T-helper 9 cell (primary cell): ENCODE measurements at regions not wholly inside any gene's neighbourhood (a gene's known extent, or its start where the extent isn't known, plus 50 kb on each side); places are given as distances from the start of the nearest gene placed in this dataset.
"Not testable (repeated sequence)": the region's sequence is repeated elsewhere in the genome, so short reads cannot be mapped to it uniquely, and the experiment has no call there.

Experiments used
- DNase-seq: peaks from one replicate; pipeline ENCODE4 v3.0.0-alpha.2; 2020

DNA sequence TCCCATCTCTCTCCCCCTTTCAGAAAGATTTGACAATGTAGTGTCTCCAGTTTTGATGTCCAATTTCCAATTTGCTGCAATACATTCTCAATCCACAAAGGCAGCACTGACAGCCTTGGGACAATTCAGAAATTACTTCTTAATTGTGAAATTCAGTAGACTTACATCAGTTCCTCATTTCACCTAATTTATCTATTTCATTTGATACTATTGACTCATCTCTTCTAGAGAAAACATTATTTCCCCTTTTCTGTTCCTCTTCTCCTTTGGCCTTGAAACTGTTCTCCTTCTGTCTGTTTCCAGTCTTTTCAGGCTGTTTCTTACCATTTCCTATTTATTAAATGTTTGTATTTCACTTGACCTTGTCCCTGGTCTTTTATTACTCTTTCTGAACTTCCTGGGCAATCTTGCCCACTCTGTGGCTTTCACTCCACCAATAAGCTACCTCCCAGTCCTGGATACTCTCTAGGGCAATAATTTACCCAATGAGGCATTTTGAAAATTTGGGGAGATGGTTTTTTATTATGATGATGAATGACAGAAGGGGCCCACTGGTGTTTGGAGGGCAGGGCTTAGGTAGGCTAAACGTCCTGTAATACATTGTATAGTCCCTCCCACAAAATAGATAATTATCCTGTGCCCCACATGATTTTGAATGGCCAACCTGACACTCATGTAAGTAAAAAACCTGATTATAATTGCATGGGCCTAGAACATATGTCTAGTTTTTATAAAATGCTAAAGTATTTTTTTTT lies 498.0 kb upstream of the BOD1L1 start:
- DNase-seq: no peak

DNA sequence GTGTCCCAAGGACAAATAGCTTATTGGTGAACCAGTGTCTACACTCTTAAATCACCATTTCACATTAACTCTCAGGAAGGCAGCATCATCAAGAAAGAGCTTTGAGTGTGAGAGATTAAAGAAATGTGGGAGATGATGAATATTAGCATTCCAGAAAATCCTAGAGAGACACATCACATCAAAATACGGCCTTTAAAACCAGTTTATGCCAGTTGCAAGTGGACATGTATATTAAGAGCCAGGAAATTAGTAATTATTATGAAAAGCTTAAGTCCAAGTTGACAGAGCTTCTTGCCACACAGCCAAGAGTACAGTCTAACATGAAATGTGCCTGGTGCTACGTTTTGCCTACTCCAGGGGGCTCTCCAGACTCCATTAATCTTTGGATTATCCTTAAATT lies 503.0 kb upstream of the BOD1L1 start:
- no peak for DNase-seq

DNA sequence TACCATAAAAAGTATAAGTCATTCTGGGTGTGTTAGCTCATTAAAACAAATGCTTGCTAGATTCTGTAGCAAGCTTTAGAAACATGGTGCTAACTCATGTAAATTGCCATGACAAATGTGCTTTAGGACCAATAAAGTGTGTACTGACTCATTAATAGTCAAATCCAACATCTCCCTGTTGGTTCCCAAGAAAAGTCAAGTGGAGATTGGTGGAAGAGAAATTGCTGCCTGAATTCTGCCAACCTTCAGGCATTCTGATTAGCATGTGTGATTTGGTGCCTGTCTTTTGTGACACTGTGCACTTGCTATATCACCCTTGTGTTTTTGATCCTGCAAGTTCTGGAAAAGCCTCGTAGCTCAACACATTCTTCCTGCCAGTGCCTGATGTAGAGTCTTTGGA lies 503.8 kb upstream of the BOD1L1 start:
- DNase-seq: no peak

DNA sequence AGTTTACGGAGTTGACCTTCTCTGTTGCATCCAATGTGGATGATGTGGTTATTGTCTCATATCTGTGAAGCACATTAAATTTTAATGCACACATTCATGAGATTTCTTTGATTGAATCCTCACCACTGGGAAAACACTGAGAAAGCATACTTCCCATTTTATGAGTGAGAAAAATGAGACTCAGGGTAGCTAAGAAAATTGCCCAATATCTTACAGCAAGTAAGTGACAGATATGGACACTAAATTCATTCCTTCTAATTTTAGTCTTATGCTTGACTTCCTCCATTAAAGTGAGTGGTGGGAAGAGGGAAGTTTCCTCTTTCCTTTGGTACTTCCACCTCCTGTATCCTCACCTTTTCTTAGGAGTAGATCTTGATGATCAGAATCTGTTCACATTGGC lies 504.8 kb upstream of the BOD1L1 start:
- DNase-seq: no peak

DNA sequence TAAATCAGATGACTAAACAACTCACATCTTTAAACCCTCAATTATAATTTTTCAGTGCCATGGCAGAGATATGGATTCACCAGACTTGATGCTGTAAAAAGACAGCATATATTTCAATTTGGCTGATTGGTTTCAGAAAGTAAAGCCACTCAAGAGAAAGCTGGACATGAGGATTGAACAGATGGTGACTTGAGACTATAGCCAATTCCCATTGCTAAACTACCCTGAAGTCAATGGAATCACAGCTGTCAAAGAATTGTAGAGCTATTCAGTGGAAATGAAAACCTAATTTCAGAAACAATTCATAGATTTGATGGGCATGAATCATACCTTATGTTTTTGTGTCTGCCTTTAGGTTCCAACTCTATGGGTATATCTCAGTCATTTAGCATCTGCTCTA lies 510.6 kb upstream of the BOD1L1 start:
- no peak for DNase-seq

DNA sequence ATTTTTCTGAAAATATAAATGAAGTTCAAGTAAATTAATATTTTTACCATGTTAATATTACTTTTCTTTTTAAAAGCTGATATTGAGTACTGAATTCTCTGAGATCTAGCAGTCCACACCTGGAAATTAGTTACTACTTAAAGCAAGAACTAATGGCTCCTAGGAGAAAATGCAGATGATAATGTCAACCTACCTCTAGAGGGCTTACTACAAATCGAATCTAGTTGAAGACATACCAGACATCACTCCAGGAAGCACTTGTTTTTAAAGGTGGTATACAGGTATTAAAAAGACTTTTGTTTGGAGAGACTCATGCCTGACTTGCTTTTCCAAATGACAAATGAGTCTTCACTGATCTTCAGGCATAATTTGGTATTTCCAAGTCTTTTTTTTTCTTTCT lies 516.4 kb upstream of the BOD1L1 start:
- DNase-seq: no peak

DNA sequence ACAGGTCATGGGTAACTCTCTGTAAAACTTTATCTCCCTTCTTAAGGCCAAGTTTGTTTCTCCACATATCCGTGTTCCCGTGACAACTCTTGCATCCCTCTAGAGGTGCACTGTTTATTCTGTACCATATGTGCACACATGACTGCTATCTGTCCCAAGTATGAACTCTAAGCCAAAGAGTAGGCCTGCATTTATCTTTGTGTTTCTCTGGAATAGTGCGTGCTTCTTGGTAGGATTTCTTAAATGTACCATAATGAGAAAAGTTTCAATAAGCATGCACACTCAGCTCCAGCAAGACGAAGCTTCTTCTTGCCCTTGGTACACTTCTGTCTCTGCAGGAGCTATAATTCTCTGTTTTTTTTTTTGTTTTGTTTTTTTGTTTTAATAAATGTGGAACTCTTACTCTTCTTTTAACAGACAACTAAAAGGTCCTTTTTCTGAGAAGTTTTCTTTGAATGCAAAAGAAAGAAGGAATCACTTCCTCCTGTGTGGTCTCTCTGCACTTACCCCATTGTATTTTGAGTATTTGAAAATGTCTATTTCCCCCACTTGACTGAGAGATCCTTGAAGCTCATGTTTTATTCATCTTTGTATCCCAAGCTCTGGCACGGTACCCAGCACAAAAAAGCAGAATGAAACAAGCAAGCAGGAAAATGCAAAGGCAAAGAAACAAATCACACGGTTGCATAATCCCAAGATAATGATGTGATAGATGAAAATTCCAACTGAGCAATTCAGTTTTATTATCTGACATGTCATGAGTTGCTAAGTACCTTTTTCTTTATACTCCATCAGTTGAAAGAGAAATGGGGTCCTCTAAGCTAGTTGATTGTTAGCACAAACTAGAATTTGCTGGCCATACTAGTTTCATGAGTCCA lies 521.9 kb upstream of the BOD1L1 start:
- DNase-seq: no peak

DNA sequence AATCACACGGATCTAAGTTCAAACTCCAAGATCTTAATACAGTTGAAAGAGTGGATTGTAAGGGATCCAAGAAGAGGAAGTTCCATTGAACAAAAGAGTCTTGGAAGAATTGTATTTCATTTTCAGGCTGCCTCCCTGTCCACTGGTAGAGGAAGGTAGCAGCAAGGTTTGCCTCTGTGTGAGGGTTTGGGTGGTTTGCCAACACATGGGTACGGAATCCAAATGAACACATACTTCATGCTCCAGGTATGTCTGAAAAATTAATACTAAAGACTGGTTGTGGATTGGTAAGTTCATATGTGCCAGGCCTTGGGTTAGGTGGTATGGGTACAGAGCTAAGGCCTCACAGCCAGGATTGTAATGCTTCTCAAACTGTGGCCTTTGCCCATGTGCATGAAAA lies 523.6 kb upstream of the BOD1L1 start:
- DNase-seq: no peak

DNA sequence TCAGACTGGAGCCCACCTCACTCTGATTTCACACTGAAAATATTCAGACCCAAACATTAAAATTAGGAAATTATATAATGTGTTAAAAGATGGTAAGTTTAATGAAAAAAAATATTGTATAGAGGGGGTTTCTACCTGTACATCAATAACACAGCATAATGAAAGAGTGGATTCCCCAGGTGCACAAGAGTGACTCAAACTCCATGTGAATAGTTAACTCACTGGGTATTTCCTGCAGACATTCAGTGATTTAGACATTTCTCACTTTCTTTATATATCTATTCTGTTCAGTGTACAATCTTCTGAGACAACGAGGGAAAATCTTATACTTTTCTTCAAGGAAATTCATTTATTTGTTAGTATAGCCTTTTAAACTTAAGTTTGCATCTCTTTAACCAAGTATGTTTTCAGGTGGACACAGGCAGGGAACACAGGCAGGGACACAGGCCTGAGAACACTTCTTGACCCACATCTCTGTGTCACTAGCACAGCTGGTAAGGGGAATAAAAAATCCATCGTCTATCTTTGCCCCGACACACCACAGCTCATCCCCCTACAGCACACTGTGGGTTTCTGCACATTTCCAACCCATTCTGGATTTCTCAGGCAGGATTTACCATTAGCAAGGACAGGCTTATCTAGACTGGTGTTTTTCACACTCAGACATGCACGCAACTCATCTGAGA lies 525.5 kb upstream of the BOD1L1 start:
- no peak for DNase-seq

DNA sequence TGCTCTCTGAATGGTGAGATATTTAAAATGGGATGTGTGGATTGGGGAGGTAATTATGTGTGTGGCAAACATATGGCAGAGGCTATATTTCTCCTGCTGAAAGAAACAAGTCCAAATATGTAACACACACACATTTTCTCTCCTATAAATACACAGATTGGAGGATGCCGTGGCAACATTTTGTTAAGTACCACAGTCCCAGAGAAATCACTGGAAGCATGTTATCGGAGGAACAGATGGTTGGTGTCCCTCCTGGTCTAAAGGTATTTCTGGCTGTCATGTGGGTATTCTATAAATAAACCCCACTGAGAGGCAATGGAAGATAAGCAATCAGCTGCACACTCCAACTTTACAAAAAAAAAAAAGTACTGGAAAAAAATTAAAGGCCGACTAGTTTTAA lies 528.3 kb upstream of the BOD1L1 start:
- DNase-seq: no peak

DNA sequence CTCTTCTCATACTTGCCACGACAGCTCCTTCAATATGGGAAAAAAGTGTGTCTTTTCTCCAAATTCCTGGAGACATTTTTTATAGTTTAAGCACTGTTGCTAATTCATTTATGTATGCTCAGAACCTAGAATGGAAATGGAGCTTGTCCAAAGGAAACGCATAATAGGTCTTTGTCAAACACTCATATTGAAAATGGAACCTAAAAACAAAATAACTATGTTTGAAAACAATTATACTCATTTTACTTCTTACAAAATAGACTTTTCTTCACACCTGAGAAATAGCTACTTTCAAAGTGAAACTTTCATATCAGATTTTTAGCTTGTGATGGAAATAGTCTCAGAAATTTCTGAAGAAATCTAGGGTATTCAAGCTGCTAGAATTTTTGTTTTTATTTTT lies 529.7 kb upstream of the BOD1L1 start:
- no peak for DNase-seq

DNA sequence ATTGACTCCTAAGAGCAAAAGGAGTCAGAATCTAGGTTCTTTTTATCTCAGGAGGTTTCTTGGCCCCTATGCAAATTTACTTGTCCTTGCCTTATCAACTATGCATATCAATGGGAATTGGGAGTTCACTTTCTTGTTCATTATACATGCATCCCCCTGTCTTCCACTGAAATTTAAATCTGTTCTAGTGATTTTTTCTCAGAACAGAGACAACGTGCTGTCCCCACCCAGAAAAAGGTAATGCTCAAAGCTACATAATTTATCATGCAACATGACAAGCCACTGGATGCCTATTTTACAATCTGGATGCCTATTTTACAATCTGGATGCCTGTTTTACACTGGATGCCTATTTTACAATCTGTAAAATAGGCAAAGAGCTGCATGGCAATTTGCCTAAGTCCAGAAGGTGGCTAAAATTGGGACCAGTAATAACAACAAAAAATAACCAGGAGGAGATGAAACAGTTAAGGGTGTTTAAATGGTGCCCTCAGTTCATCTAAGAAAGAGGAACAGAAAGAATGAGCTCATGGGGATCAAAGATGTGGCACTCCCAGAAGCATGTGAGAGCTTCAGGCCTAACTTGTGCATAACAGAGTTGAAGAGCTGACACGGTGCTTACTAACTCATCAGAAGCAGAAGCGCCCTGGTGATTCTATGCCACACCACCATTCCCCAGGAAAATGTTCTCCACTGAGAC lies 537.8 kb upstream of the BOD1L1 start:
- DNase-seq: no peak

DNA sequence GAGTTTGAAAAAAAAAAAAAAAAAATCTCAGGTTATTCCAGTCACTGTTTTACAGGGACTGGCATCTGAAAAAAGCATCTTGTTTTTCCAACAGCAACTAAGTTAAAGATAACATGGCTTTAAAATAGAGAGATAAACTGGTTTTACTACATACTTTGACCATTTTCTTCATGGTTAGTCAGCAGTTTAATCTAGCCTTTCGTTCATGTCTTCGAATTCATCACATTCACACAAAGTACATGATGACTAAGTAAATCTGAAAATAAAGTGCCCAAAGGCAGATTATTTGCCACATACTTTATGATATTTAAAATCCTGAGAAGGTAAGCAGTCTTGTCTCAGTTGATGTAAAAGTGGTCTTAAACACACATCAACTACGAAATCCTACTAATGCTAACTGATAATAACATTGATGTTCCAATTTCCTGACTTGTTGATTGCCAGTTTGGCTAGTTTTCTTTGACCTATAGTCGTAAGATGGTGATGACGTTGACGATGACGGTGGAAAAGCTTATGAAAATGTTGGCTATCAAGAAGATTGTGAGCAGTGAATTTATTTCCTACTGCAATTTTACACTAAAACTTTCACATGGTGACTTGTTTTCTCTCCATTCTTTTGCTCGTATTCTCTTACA lies 540.5 kb upstream of the BOD1L1 start:
- no peak for DNase-seq

DNA sequence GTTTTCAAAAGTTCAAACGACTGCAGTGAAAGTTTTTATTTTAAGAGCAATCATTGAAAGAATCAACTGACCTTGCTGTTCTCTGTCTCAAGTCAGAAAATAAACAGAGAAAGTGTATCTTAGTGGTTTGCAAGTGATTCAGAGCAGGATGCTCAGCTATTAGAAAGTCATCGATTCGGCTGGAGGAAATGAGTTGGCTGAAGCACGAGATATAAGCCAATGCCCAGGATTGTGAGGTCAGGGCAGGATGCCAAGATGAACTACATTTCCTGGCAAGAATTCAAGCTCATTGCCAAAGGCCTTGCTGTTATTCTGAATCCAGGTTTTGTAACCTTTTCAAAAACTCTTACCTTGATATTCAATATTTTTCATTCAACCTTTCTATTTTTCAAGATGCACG lies 541.4 kb upstream of the BOD1L1 start:
- no peak for DNase-seq

DNA sequence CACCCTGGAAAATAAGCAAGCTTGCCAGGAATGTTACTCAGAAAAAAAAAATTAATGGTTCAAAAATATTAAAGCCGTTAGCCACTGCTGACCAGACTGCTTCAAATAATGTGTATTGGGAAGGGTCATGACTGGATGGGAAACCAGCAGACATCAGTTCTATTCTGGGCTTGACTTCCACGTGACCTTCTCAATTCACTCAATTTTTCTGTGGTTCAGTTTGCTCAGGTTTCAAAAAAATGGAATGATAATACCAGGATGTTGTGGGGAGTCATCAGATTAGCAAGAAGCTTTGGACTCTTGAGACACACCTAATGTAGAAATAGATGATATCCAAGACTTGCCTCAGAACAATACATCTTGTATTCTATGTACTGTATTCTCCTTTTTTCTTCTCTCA lies 541.9 kb upstream of the BOD1L1 start:
- no peak for DNase-seq

DNA sequence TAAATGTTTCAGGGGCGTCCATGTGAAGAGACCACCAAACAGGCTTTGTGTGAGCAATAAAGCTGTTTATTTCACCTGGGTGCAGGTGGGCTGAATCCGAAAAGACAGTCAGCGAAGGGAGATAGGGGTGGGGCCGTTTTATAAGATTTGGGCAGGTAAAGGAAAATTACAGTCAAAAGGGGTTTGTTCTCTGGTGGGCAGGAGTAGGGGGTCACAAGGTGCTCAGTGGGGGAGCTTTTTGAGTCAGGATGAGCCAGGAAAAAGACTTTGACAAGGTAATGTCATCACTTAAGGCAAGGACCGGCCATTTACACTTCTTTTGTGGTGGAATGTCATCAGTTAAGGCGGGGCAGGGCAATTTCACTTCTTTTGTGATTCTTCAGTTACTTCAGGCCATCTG lies 542.4 kb upstream of the BOD1L1 start:
- DNase-seq: not testable (repeated sequence)

DNA sequence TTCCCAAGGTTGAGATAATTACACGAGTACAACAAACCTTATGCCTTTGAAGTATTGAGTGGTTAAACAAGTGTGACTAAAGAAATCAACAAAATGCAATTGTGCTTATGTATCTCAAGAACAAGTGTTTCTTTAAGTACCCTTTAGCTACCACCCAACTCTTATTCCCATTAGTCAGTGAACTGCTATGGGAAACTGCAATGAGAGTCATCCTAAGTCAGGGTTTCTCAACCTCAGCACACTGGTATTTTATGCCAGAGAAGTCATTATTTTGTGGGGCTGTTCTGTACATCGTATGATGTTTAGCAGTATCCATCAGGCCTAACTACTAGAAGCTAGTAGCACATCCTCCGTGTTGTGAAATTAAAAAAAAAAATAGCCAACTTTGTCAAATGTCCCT lies 549.1 kb upstream of the BOD1L1 start:
- no peak for DNase-seq

DNA sequence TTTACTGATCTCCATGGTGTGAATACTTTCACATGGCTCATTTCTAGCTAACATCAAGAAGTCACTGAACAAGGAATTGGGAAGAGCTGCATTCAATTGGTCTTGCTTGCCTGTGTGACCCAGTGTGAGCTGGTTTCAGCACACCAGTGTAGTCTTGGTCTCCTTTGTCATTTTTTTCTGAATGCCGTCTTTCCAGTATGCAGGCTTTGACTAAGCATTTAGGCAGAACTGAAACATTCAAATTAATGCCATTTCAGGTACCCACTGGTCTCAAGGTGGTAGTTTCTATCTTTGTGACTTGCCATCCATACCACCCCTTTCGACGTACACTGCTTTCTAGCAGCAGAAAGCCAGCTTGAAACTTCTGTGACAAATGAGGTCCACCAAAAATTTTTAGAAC lies 550.5 kb upstream of the BOD1L1 start:
- DNase-seq: no peak

DNA sequence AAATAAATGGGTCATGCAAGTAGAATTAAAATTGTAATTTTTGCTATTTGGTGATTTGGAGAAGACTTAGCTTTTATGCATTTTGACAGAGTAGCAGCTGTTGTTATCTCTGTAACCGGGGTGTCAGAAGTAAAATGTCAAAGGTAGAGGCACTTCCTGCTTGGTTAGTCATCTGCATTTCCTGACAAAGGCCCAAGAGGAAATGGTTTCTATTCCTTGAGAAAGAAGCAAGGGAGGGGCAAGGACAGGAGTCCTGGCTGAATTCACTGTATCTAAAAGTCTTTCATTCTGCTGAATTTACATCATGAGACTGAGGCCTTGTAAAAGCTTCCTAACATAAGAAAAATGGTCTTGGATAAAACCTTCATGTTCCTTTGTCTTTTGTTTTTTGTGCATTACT lies 550.9 kb upstream of the BOD1L1 start:
- no peak for DNase-seq

DNA sequence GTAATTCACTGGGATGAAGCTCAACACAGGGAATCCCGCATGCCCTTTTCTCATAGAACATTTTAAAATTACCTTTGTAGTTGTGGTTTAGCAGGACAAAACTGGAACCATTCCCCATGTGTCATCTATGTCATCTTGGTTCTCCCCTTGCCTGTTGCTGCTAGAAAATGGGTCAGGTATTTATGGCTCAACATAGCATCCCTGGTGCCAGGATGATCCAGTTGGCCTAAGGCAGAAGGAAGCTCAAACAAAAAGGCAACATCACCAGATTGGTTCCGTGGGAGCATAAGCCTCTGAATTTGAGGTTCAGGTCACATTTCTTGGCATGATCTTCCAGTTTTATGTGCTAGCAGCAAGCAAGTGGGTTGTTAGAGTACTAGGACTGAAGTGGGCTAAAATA lies 552.6 kb upstream of the BOD1L1 start:
- DNase-seq: no peak

DNA sequence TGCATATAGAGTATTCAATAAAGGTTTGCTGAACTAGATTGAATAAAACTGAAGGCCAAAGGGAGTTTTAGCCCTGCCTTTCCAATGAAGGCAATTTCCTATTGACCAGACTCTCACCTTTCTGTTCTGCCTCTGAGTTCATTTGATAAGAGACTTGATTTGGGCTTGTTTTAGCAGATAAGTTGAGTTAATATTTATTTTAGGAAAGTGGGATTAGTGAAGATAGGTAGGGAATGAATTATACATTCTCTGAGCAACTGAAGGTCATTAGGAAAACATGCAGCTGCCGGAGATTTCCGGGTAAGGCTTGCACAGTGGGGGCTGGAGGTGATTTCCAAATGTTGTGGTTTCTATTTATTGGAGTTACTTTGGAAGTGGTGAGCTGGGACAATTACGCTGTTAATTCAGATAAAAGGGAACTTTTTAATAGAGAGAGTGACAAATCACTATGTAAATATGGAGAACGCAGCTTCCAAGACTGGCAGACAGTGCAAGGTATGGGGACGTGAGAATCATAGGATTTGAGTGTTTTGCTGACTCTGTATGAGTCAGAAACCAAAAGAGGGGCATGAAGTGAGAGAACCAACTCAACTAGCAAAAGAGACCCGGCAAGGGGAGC lies 553.6 kb upstream of the BOD1L1 start:
- no peak for DNase-seq

DNA sequence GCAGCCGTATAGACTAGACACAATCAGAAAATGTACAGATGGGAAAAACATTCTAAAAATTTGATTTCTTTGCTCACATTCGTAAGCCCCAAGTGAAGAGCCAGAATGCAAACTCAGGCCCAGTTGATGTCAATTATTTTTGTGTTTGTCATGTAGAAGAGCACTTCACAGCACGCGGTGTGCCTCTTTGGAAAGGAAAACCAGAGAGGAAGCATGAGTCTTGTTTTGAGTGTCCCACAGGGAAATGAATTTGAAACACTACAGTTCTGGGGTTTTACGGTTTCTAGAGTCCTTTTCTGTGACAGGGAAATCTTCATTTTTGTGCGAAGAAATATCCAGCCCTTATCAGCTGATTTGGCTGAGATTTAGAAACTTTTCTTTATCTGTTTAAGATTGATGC lies 554.6 kb upstream of the BOD1L1 start:
- DNase-seq: no peak
